Panc1 (cell line): ENCODE measurements at regions not wholly inside any gene's neighbourhood (a gene's known extent, or its start where the extent isn't known, plus 50 kb on each side); places are given as distances from the start of the nearest gene placed in this dataset.

ENCODE experiments used
- CTCF ChIP-seq: fragments of 450-650 bp; IDR thresholded peaks from 2 replicates; pipeline ENCODE4 v1.5.1; 2017; ENCODE audit warnings: mild to moderate bottlenecking
- POLR2AphosphoS5 ChIP-seq: IDR thresholded peaks from 2 replicates; pipeline ENCODE4 v1.6.1; 2012; ENCODE audit warnings: mild to moderate bottlenecking, low read depth, low read length, moderate library complexity
- REST ChIP-seq, 2 experiments: IDR thresholded peaks; 2 replicates each; pipeline ENCODE4 v1.6.1; 2011 to 2012; ENCODE audit warnings: low read depth in 2 of 2, control low read depth in 1 of 2, low read length in 1 of 2, mild to moderate bottlenecking in 1 of 2, moderate library complexity in 1 of 2; ENCODE audit not compliant: insufficient read depth in 1 of 2
- SIN3A ChIP-seq: IDR thresholded peaks from 2 replicates; pipeline ENCODE4 v1.6.1; 2012; ENCODE audit warnings: low read depth, mild to moderate bottlenecking, low read length, moderate library complexity, borderline replicate concordance; ENCODE audit not compliant: insufficient read depth
- TCF7L2 ChIP-seq: IDR thresholded peaks from 2 replicates; pipeline ENCODE4 v1.6.1; 2011; ENCODE audit warnings: mild to moderate bottlenecking, low read depth, low read length, inconsistent platforms

GRCh38 chr7:94149789-94150545 lies 145.8 kb upstream of the BET1 start:
- TF ChIP-seq CTCF = no peak
- no peak for TF ChIP-seq POLR2AphosphoS5
- no peak for TF ChIP-seq SIN3A
- no peak for TF ChIP-seq REST (IDR thresholded peaks at IDR 0.05; ENCODE audit: insufficient read depth in 1 of 2, low read depth in 2 of 2, low read length in 1 of 2)
- no peak for TF ChIP-seq TCF7L2
